IPS DF 6.9 (cell line): ENCODE measurements at regions not wholly inside any gene's neighbourhood (a gene's known extent, or its start where the extent isn't known, plus 50 kb on each side); places are given as distances from the start of the nearest gene placed in this dataset.

ENCODE experiments used
- DNase-seq: peaks from one replicate; pipeline ENCODE4 v3.0.0-alpha.2; 2013; ENCODE audit warnings: low read depth, low spot score
- H3K27ac ChIP-seq: one replicate; pipeline ENCODE4 v1.5.1; 2013; ENCODE audit warnings: low read length, control low read depth
- H3K27me3 ChIP-seq: 2 replicates; pipeline ENCODE4 v1.6.1; 2013; ENCODE audit warnings: mild to moderate bottlenecking, low read length; ENCODE audit not compliant: control insufficient read depth, insufficient read depth
- H3K36me3 ChIP-seq: 2 replicates; pipeline ENCODE4 v1.6.1; 2013; ENCODE audit warnings: low read length; ENCODE audit not compliant: control insufficient read depth, insufficient read depth
- H3K4me1 ChIP-seq: 2 replicates; pipeline ENCODE4 v1.6.1; 2013; ENCODE audit warnings: low read length; ENCODE audit not compliant: control insufficient read depth, insufficient read depth
- H3K4me3 ChIP-seq: 2 replicates; pipeline ENCODE4 v1.5.1; 2013; ENCODE audit warnings: mild to moderate bottlenecking, low read length
- H3K9me3 ChIP-seq: 2 replicates; pipeline ENCODE4 v1.6.1; 2013; ENCODE audit warnings: low read length, inconsistent platforms; ENCODE audit not compliant: control insufficient read depth, insufficient read depth
- WGBS: extraction: QIAGEN DNeasy Blood & Tissue Kit; methylation state at CpG from one replicate; pipeline ENCODE4 v1.1.7; 2013; ENCODE audit warnings: mixed read lengths, missing lambda C conversion rate; ENCODE audit not compliant: insufficient read length, insufficient coverage; 5-methylcytosine and 5-hydroxymethylcytosine counted together

GRCh38 chr11:106466521-106467080 is 389.1 kb downstream of the AASDHPPT start:
- Histone ChIP-seq H3K4me1 (no peaks in the 10 kb centered on the region), H3K27ac (no peak overlapping the region), H3K27me3 (no peaks in the 10 kb centered on the region), H3K36me3 (no peaks in the 10 kb centered on the region), H3K4me3 (no peak overlapping the region), H3K9me3 (no peaks in the 10 kb centered on the region; the same call in 1 of the 2 replicates)
- DNase-seq: no peak
- no CpG with 5 or more reads among the region's 5 CpGs for WGBS

GRCh38 chr11:106467501-106467900 is 390.0 kb downstream of the AASDHPPT start:
- Histone ChIP-seq H3K27me3 (no peaks in the 10 kb centered on the region), H3K36me3 (no peaks in the 10 kb centered on the region), H3K4me1 (no peaks in the 10 kb centered on the region), H3K9me3 (no peaks in the 10 kb centered on the region; the same call in 1 of the 2 replicates), H3K27ac (no peak overlapping the region), H3K4me3 (no peak overlapping the region)
- DNase-seq: no peak

GRCh38 chr11:106468086-106468485 is 390.6 kb downstream of the AASDHPPT start:
- no peak overlapping the region for H3K27ac ChIP-seq
- H3K9me3 ChIP-seq: no peaks in the 10 kb centered on the region; the same call in 1 of the 2 replicates
- H3K4me1 ChIP-seq: no peaks in the 10 kb centered on the region
- no peak overlapping the region for H3K4me3 ChIP-seq
- no peak for DNase-seq
- no CpG with 5 or more reads among the region's 3 CpGs for WGBS
- H3K27me3 ChIP-seq: no peaks in the 10 kb centered on the region
- no peaks in the 10 kb centered on the region for H3K36me3 ChIP-seq

GRCh38 chr11:106468531-106468930 is 391.1 kb downstream of the AASDHPPT start:
- no peaks in the 10 kb centered on the region for H3K27me3 ChIP-seq
- no peak overlapping the region for H3K4me3 ChIP-seq
- no peaks in the 10 kb centered on the region; the same call in 1 of the 2 replicates for H3K9me3 ChIP-seq
- no peak for DNase-seq
- no peak overlapping the region for H3K27ac ChIP-seq
- H3K4me1 ChIP-seq: no peaks in the 10 kb centered on the region
- no peaks in the 10 kb centered on the region for H3K36me3 ChIP-seq
- no CpG with 5 or more reads among the region's 1 CpG for WGBS

- WGBS: no CpG with 5 or more reads among the region's 3 CpGs
- H3K9me3 ChIP-seq: no peaks in the 10 kb centered on the region; the same call in 1 of the 2 replicates
- no peaks in the 10 kb centered on the region for H3K36me3 ChIP-seq
- no peak overlapping the region for H3K27ac ChIP-seq
- no peaks in the 10 kb centered on the region for H3K4me1 ChIP-seq
- H3K27me3 ChIP-seq: no peaks in the 10 kb centered on the region
- DNase-seq: no peak
- H3K4me3 ChIP-seq: no peak overlapping the region
These were observed 392.8 kb downstream of the AASDHPPT start for GRCh38 chr11:106470230-106470629.

GRCh38 chr11:106471276-106471675 is 393.8 kb downstream of the AASDHPPT start:
- WGBS: no CpG with 5 or more reads among the region's 1 CpG
- Histone ChIP-seq H3K27me3 (no peaks in the 10 kb centered on the region), H3K36me3 (no peaks in the 10 kb centered on the region), H3K9me3 (no peaks in the 10 kb centered on the region; the same call in 1 of the 2 replicates), H3K4me1 (no peaks in the 10 kb centered on the region), H3K27ac (no peak overlapping the region), H3K4me3 (no peak overlapping the region)
- DNase-seq: no peak

- no peaks in the 10 kb centered on the region for H3K4me1 ChIP-seq
- no peak overlapping the region for H3K4me3 ChIP-seq
- H3K27ac ChIP-seq: no peak overlapping the region
- no CpG with 5 or more reads among the region's 2 CpGs for WGBS
- H3K36me3 ChIP-seq: no peaks in the 10 kb centered on the region
- DNase-seq: no peak
- H3K9me3 ChIP-seq: no peaks in the 10 kb centered on the region; the same call in 1 of the 2 replicates
- H3K27me3 ChIP-seq: no peaks in the 10 kb centered on the region
These were observed 395.7 kb downstream of the AASDHPPT start for GRCh38 chr11:106473089-106473722.

GRCh38 chr11:106474274-106474673 is 396.8 kb downstream of the AASDHPPT start:
- no peak for DNase-seq
- Histone ChIP-seq H3K27me3 (no peaks in the 10 kb centered on the region), H3K27ac (no peak overlapping the region), H3K9me3 (no peaks in the 10 kb centered on the region; the same call in 1 of the 2 replicates), H3K36me3 (no peaks in the 10 kb centered on the region), H3K4me1 (no peaks in the 10 kb centered on the region), H3K4me3 (no peak overlapping the region)
- no CpG with 5 or more reads among the region's 2 CpGs for WGBS

- no peak for DNase-seq
- Histone ChIP-seq H3K9me3 (no peaks in the 10 kb centered on the region; the same call in 1 of the 2 replicates), H3K27ac (no peak overlapping the region), H3K27me3 (no peaks in the 10 kb centered on the region), H3K4me3 (no peak overlapping the region), H3K36me3 (no peaks in the 10 kb centered on the region), H3K4me1 (no peaks in the 10 kb centered on the region)
- no CpG with 5 or more reads among the region's 5 CpGs for WGBS
These were observed 397.7 kb downstream of the AASDHPPT start for GRCh38 chr11:106475181-106475580.

GRCh38 chr11:106477776-106478175 is 400.3 kb downstream of the AASDHPPT start:
- Histone ChIP-seq H3K4me3 (no peak overlapping the region), H3K27me3 (no peaks in the 10 kb centered on the region), H3K36me3 (no peaks in the 10 kb centered on the region), H3K4me1 (no peaks in the 10 kb centered on the region), H3K9me3 (no peaks in the 10 kb centered on the region), H3K27ac (no peak overlapping the region)
- no peak for DNase-seq
- no CpG with 5 or more reads among the region's 1 CpG for WGBS

GRCh38 chr11:106479646-106480045 is 402.2 kb downstream of the AASDHPPT start:
- no CpG with 5 or more reads among the region's 3 CpGs for WGBS
- no peak for DNase-seq
- H3K4me3 ChIP-seq: no peak overlapping the region
- no peaks in the 10 kb centered on the region for H3K36me3 ChIP-seq
- no peaks in the 10 kb centered on the region for H3K4me1 ChIP-seq
- no peaks in the 10 kb centered on the region for H3K27me3 ChIP-seq
- no peaks in the 10 kb centered on the region for H3K9me3 ChIP-seq
- H3K27ac ChIP-seq: no peak overlapping the region
